Liver (tissue), 8 donors: ENCODE measurements at regions not wholly inside any gene's neighbourhood (a gene's known extent, or its start where the extent isn't known, plus 50 kb on each side); places are given as distances from the start of the nearest gene placed in this dataset.

Source experiments
- DNase-seq: peaks from one replicate; pipeline ENCODE4 v3.0.0-alpha.2; 2017; ENCODE audit warnings: low spot score
- H3K27ac ChIP-seq, 2 donors: one replicate each; pipeline ENCODE4 v1.7.0; 2013; ENCODE audit warnings: inconsistent platforms in 2 of 2, low read length in 2 of 2, control low read depth in 1 of 2, low read depth in 1 of 2, mild to moderate bottlenecking in 1 of 2
- H3K27me3 ChIP-seq, 4 donors: one replicate each; pipeline versions ENCODE4 v1.6.1 to v1.7.0; 2013; ENCODE audit warnings: low read length in 3 of 4, inconsistent platforms in 1 of 4, mild to moderate bottlenecking in 1 of 4, moderate library complexity in 1 of 4; ENCODE audit not compliant: control insufficient read depth in 4 of 4, insufficient read depth in 4 of 4
- H3K36me3 ChIP-seq, 4 donors: one replicate each; pipeline versions ENCODE4 v1.6.1 to v1.7.0; 2013; ENCODE audit warnings: low read length in 3 of 4, mild to moderate bottlenecking in 3 of 4, low read depth in 1 of 4, moderate library complexity in 1 of 4; ENCODE audit not compliant: control insufficient read depth in 4 of 4, insufficient read depth in 3 of 4
- H3K4me1 ChIP-seq, 4 donors: one replicate each; pipeline versions ENCODE4 v1.6.1 to v1.7.0; 2013; ENCODE audit warnings: low read length in 3 of 4, mild to moderate bottlenecking in 3 of 4, moderate library complexity in 1 of 4; ENCODE audit not compliant: control insufficient read depth in 4 of 4, insufficient read depth in 4 of 4
- H3K4me3 ChIP-seq, 3 donors: one replicate each; pipeline versions ENCODE4 v1.6.1 to v1.7.0; 2013; ENCODE audit warnings: low read length in 3 of 3, control low read depth in 1 of 3, low read depth in 1 of 3, mild to moderate bottlenecking in 1 of 3
- H3K9ac ChIP-seq, 2 donors: one replicate each; pipeline ENCODE4 v1.7.0; 2013; ENCODE audit warnings: low read length in 2 of 2, mild to moderate bottlenecking in 2 of 2, moderate library complexity in 2 of 2, control low read depth in 1 of 2, low read depth in 1 of 2
- H3K9me3 ChIP-seq, 4 donors: one replicate each; pipeline versions ENCODE4 v1.6.1 to v1.7.0; 2013; ENCODE audit warnings: low read length in 3 of 4; ENCODE audit not compliant: control insufficient read depth in 4 of 4
- ATF3 ChIP-seq: IDR thresholded peaks from 2 replicates; pipeline ENCODE4 v1.6.1; 2016; ENCODE audit warnings: antibody characterized with exemption
- EGR1 ChIP-seq, 2 donors: IDR thresholded peaks; 2 replicates each; pipeline ENCODE4 v1.6.1; 2016 to 2018; ENCODE audit warnings: antibody characterized with exemption in 2 of 2, low read depth in 2 of 2
- FOXA1 ChIP-seq: IDR thresholded peaks from 2 replicates; pipeline ENCODE4 v1.6.1; 2016; ENCODE audit warnings: antibody characterized with exemption
- FOXA2 ChIP-seq: IDR thresholded peaks from 2 replicates; pipeline ENCODE4 v1.6.1; 2016; ENCODE audit warnings: antibody characterized with exemption
- GABPA ChIP-seq, 2 donors: IDR thresholded peaks in 1 of 2; conservative IDR thresholded peaks in 1 of 2; 2 replicates each; pipeline ENCODE4 v1.6.1; 2016; ENCODE audit warnings: antibody characterized with exemption in 2 of 2, mild to moderate bottlenecking in 1 of 2, moderate library complexity in 1 of 2
- HNF4G ChIP-seq: IDR thresholded peaks from 2 replicates; pipeline ENCODE4 v1.6.1; 2016; ENCODE audit warnings: antibody characterized with exemption
- JUND ChIP-seq, 2 donors: IDR thresholded peaks; 2 replicates each; pipeline ENCODE4 v1.6.1; 2016; ENCODE audit warnings: antibody characterized with exemption in 2 of 2
- NR2F2 ChIP-seq: IDR thresholded peaks from 2 replicates; pipeline ENCODE4 v1.6.1; 2016; ENCODE audit warnings: antibody characterized with exemption
- RAD21 ChIP-seq, 2 donors: IDR thresholded peaks; 2 replicates each; pipeline ENCODE4 v1.6.1; 2016; ENCODE audit warnings: antibody characterized with exemption in 2 of 2, mild to moderate bottlenecking in 2 of 2
- RXRA ChIP-seq, 2 donors: IDR thresholded peaks; 2 replicates each; pipeline ENCODE4 v1.6.1; 2017 to 2018; ENCODE audit warnings: antibody characterized with exemption in 2 of 2, mild to moderate bottlenecking in 1 of 2
- SP1 ChIP-seq: IDR thresholded peaks from 2 replicates; pipeline ENCODE4 v1.6.1; 2018; ENCODE audit warnings: antibody characterized with exemption, mild to moderate bottlenecking
- YY1 ChIP-seq: IDR thresholded peaks from 2 replicates; pipeline ENCODE4 v1.6.1; 2016; ENCODE audit warnings: antibody characterized with exemption, mild to moderate bottlenecking
- ZBTB33 ChIP-seq: IDR thresholded peaks from 2 replicates; pipeline ENCODE4 v1.6.1; 2016; ENCODE audit warnings: antibody characterized with exemption
- WGBS: extraction: QIAGEN DNeasy Blood & Tissue Kit; methylation state at CpG from one replicate; pipeline ENCODE4 v1.1.7; 2013; 5-methylcytosine and 5-hydroxymethylcytosine counted together
- TF ChIP-seq, protein P1 (sequence below): fragments of 150-350 bp; IDR thresholded peaks from 2 replicates; pipeline ENCODE4 v1.5.1; 2017; ENCODE audit warnings: improper control_type of control experiment, low read depth, low read length; ENCODE audit not compliant: missing input control
- TF ChIP-seq, protein P2 (sequence below): IDR thresholded peaks from 2 replicates; pipeline ENCODE4 v1.6.1; 2016; ENCODE audit warnings: antibody characterized with exemption
- donor health status: healthy.
- donor health status: healthy.
- donor health status: healthy.
- donor health status: healthy.
- donor health status: healthy.

GRCh38 chr1:163799190-163799805 lies 477.5 kb downstream of the NUF2 start:
- DNase-seq, result no peak
- Histone ChIP-seq H3K4me1 (no peaks in the 10 kb centered on the region), H3K4me3 (no peak overlapping the region), H3K27ac (no peak overlapping the region), H3K9ac (no peak overlapping the region), H3K9me3 (no peaks in the 10 kb centered on the region), H3K36me3 (no peaks in the 10 kb centered on the region), H3K27me3 (no peaks in the 10 kb centered on the region)
- WGBS, result 85% methylated on average over 6 of the region's 6 CpGs
- TF ChIP-seq GABPA (IDR thresholded peaks at IDR 0.05 in 1 of 2, conservative IDR thresholded peaks at IDR 0.05 in 1 of 2) (no peak), FOXA1 (no peak), YY1 (no peak), ZBTB33 (no peak), FOXA2 (no peak), ATF3 (no peak), JUND (IDR thresholded peaks at IDR 0.05) (no peak), RAD21 (IDR thresholded peaks at IDR 0.05) (no peak), RXRA (IDR thresholded peaks at IDR 0.05) (no peak)
- TF ChIP-seq, protein P1, sequence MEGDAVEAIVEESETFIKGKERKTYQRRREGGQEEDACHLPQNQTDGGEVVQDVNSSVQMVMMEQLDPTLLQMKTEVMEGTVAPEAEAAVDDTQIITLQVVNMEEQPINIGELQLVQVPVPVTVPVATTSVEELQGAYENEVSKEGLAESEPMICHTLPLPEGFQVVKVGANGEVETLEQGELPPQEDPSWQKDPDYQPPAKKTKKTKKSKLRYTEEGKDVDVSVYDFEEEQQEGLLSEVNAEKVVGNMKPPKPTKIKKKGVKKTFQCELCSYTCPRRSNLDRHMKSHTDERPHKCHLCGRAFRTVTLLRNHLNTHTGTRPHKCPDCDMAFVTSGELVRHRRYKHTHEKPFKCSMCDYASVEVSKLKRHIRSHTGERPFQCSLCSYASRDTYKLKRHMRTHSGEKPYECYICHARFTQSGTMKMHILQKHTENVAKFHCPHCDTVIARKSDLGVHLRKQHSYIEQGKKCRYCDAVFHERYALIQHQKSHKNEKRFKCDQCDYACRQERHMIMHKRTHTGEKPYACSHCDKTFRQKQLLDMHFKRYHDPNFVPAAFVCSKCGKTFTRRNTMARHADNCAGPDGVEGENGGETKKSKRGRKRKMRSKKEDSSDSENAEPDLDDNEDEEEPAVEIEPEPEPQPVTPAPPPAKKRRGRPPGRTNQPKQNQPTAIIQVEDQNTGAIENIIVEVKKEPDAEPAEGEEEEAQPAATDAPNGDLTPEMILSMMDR, result no peak
- TF ChIP-seq, protein P2, sequence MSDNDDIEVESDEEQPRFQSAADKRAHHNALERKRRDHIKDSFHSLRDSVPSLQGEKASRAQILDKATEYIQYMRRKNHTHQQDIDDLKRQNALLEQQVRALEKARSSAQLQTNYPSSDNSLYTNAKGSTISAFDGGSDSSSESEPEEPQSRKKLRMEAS, result no peak

- DNase-seq, result no peak
- H3K9ac ChIP-seq, result no peak overlapping the region
- H3K9me3 ChIP-seq, result peaks cover 0 to under 1% (median under 1%) of the 10 kb centered on the region in 4 donors
- H3K36me3 ChIP-seq, result no peaks in the 10 kb centered on the region
- TF ChIP-seq SP1 (no peak), JUND (IDR thresholded peaks at IDR 0.05) (no peak)
- WGBS, result 71% methylated on average over 3 of the region's 3 CpGs
- H3K27ac ChIP-seq, result no peak overlapping the region
- H3K27me3 ChIP-seq, result no peaks in the 10 kb centered on the region
- no peak overlapping the region for H3K4me3 ChIP-seq
- H3K4me1 ChIP-seq, result no peaks in the 10 kb centered on the region
Measured at GRCh38 chr1:163807331-163808049, 485.7 kb downstream of the NUF2 start.

DNA sequence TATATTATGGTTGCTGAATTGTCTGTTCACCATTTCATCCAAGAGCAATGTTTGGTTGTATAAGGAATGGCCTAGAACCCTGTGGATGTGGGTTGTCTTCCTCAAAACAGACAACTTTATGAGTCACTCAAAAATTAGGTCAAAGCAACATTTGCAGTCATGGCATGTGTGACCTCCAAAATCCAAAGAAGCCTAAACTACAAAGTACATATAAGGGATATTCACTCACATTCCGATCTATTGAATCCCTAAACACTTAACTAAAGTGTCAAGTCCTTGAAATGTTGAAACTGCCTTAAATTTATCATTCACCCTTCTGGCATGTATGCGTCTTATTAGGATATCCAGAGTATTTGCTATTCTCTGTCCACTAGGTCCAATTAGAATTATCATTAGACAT lies 491.5 kb downstream of the NUF2 start:
- Histone ChIP-seq H3K27me3 (no peaks in the 10 kb centered on the region), H3K27ac (no peak overlapping the region), H3K4me1 (no peaks in the 10 kb centered on the region), H3K4me3 (no peak overlapping the region), H3K36me3 (no peaks in the 10 kb centered on the region), H3K9ac (no peak overlapping the region), H3K9me3 (peaks cover 0 to 7% (median 3%) of the 10 kb centered on the region in 4 donors)
- no peak for DNase-seq
- 86% methylated on average over 2 of the region's 2 CpGs for WGBS
- TF ChIP-seq, protein P1, result no peak
- TF ChIP-seq JUND (IDR thresholded peaks at IDR 0.05) (no peak), GABPA (IDR thresholded peaks at IDR 0.05 in 1 of 2, conservative IDR thresholded peaks at IDR 0.05 in 1 of 2) (no peak), SP1 (no peak), RXRA (IDR thresholded peaks at IDR 0.05) (no peak), ATF3 (no peak), FOXA2 (no peak), ZBTB33 (no peak), NR2F2 (no peak), EGR1 (IDR thresholded peaks at IDR 0.05; ENCODE audit: low read depth in 2 of 2) (no peak), FOXA1 (no peak), RAD21 (IDR thresholded peaks at IDR 0.05) (no peak), YY1 (no peak), HNF4G (no peak)
- TF ChIP-seq, protein P2, result no peak
